Aorta (tissue), 5 donors: ENCODE measurements at regions not wholly inside any gene's neighbourhood (a gene's known extent, or its start where the extent isn't known, plus 50 kb on each side); places are given as distances from the start of the nearest gene placed in this dataset.

Experiments
- ATAC-seq: fragments of 200-7000 bp; cut with Tn5 transposase; one replicate; pipeline ENCODE4 v1.9.1; 2022; ENCODE audit warnings: moderate library complexity; ENCODE audit not compliant: low FRiP score
- DNase-seq, 2 donors: peaks; one replicate each; pipeline ENCODE4 v3.0.0-alpha.2; 2020
- H3K27ac ChIP-seq, 2 donors: one replicate each; pipeline ENCODE4 v1.5.1; 2013; ENCODE audit warnings: low read length in 2 of 2, mild to moderate bottlenecking in 2 of 2, moderate library complexity in 2 of 2, control low read depth in 1 of 2, inconsistent platforms in 1 of 2, low read depth in 1 of 2
- H3K27me3 ChIP-seq, 2 donors: one replicate each; pipeline ENCODE4 v1.6.1; 2013; ENCODE audit warnings: control low read depth in 1 of 2, low read length in 1 of 2, mild to moderate bottlenecking in 1 of 2, moderate library complexity in 1 of 2; ENCODE audit not compliant: insufficient read depth in 2 of 2, control insufficient read depth in 1 of 2
- H3K36me3 ChIP-seq, 2 donors: one replicate each; pipeline ENCODE4 v1.6.1; 2013; ENCODE audit warnings: control low read depth in 1 of 2, low read length in 1 of 2, mild to moderate bottlenecking in 1 of 2; ENCODE audit not compliant: insufficient read depth in 2 of 2, control insufficient read depth in 1 of 2
- H3K4me1 ChIP-seq, 2 donors: one replicate each; pipeline ENCODE4 v1.6.1; 2013; ENCODE audit warnings: low read length in 2 of 2, control low read depth in 1 of 2, mild to moderate bottlenecking in 1 of 2, moderate library complexity in 1 of 2; ENCODE audit not compliant: insufficient read depth in 2 of 2, control insufficient read depth in 1 of 2
- H3K4me3 ChIP-seq, 2 donors: one replicate each; pipeline ENCODE4 v1.5.1; 2013; ENCODE audit warnings: low read length in 2 of 2, control low read depth in 1 of 2, mild to moderate bottlenecking in 1 of 2
- H3K9me3 ChIP-seq: one replicate; pipeline ENCODE4 v1.6.1; 2013; ENCODE audit warnings: mild to moderate bottlenecking, low read length; ENCODE audit not compliant: control insufficient read depth
- WGBS, 2 donors: extraction: QIAGEN DNeasy Blood & Tissue Kit; methylation state at CpG; one replicate each; pipeline ENCODE4 v1.1.7; 2013; 5-methylcytosine and 5-hydroxymethylcytosine counted together
- intact Hi-C, 2 donors: fragments of 100-400 bp; cut with DNase I; formaldehyde crosslinking; loops; one replicate each; pipeline versions ENCODE4 v1.14.2 to v1.15.0; 2022
- donor health status: healthy with polysubstance abuse.
- donor health status: Bipolar disorder and iron deficiency.
- donor health status: DM: no; HTN: no; CAD: no.
- donor health status: DM: no; HTN: no; CAD: no.
- donor health status: DM: yes; HTN: yes; CAD: no.

GRCh38 chr10:4255751-4256150 is 470.7 kb upstream of the KLF6 start:
- Histone ChIP-seq H3K27me3 (no peaks in the 10 kb centered on the region), H3K27ac (no peak overlapping the region), H3K4me1 (peaks cover 0 to 5% of the 10 kb centered on the region in 2 donors), H3K4me3 (no peak overlapping the region), H3K36me3 (no peaks in the 10 kb centered on the region), H3K9me3 (no peaks in the 10 kb centered on the region)
- DNase-seq (no peak), ATAC-seq (no peak)
- intact Hi-C loops = loop anchor here in 1 of 2 donors (10.0 kb wide), 2 partner anchors 89 to 269 kb away; no protein-coding TSS in a partner anchor
- 88 to 89% methylated on average over 3 of the region's 3 CpGs for WGBS, 2 donors

GRCh38 chr10:4254101-4254994 is 469.3 kb upstream of the KLF6 start:
- H3K4me1 ChIP-seq = peaks cover 0 to 2% of the 10 kb centered on the region in 2 donors
- no peak overlapping the region for H3K4me3 ChIP-seq
- WGBS, 2 donors = 77 to 78% methylated on average over 11 of the region's 11 CpGs
- no peaks in the 10 kb centered on the region for H3K36me3 ChIP-seq
- no peak for ATAC-seq
- H3K27me3 ChIP-seq = no peaks in the 10 kb centered on the region
- intact Hi-C loops = loop anchor here in 1 of 2 donors (10.0 kb wide), 2 partner anchors 90 to 270 kb away; no protein-coding TSS in a partner anchor
- H3K9me3 ChIP-seq = no peaks in the 10 kb centered on the region
- DNase-seq = no peak
- H3K27ac ChIP-seq = no peak overlapping the region

- intact Hi-C loops = loop anchor here in 1 of 2 donors (10.0 kb wide), 2 partner anchors 92 to 272 kb away; no protein-coding TSS in a partner anchor
- 51 to 56% methylated on average over 2 of the region's 2 CpGs for WGBS, 2 donors
- Histone ChIP-seq H3K4me1 (peaks cover 0 to 2% of the 10 kb centered on the region in 2 donors), H3K36me3 (no peaks in the 10 kb centered on the region), H3K27me3 (no peaks in the 10 kb centered on the region), H3K4me3 (no peak overlapping the region), H3K27ac (no peak overlapping the region), H3K9me3 (no peaks in the 10 kb centered on the region)
- no peak for DNase-seq
- ATAC-seq = no peak
These were observed 467.7 kb upstream of the KLF6 start for GRCh38 chr10:4252701-4253100.

GRCh38 chr10:4250587-4250887 is 465.5 kb upstream of the KLF6 start:
- ATAC-seq (no peak), DNase-seq (no peak)
- Histone ChIP-seq H3K36me3 (no peaks in the 10 kb centered on the region), H3K4me3 (no peak overlapping the region), H3K9me3 (no peaks in the 10 kb centered on the region), H3K27ac (peak overlapping the region in 1 of 2 donors; percentile 22), H3K27me3 (no peaks in the 10 kb centered on the region), H3K4me1 (peaks cover 0 to 4% of the 10 kb centered on the region in 2 donors)
- intact Hi-C loops = loop anchor here in 1 of 2 donors (10.0 kb wide), 2 partner anchors 94 to 274 kb away; no protein-coding TSS in a partner anchor
- 94 to 97% methylated on average over 2 of the region's 2 CpGs for WGBS, 2 donors

GRCh38 chr10:4249841-4250586 is 465.0 kb upstream of the KLF6 start:
- intact Hi-C loops = loop anchor here (10.0 kb wide), 3 partner anchors 95 to 1055 kb away; no protein-coding TSS in a partner anchor

GRCh38 chr10:4247379-4247778 is 462.4 kb upstream of the KLF6 start:
- peaks cover 0 to 4% of the 10 kb centered on the region in 2 donors for H3K4me1 ChIP-seq
- ATAC-seq (no peak), DNase-seq (no peak)
- H3K27me3 ChIP-seq = no peaks in the 10 kb centered on the region
- intact Hi-C loops = loop anchor here in 1 of 2 donors (10.0 kb wide), 1 partner anchor 1053 kb away; no protein-coding TSS in a partner anchor
- H3K4me3 ChIP-seq = no peak overlapping the region
- WGBS, 2 donors = 61 to 66% methylated on average over 5 of the region's 5 CpGs
- no peaks in the 10 kb centered on the region for H3K9me3 ChIP-seq
- H3K36me3 ChIP-seq = no peaks in the 10 kb centered on the region
- H3K27ac ChIP-seq = peak overlapping the region; percentile 79 to 87

More at GRCh38 chr10:4249841-4250586, 465.0 kb upstream of the KLF6 start:
- ATAC-seq = no peak
- no peak for DNase-seq
- Histone ChIP-seq H3K27ac (peak overlapping the region; percentile 22 to 42), H3K27me3 (no peaks in the 10 kb centered on the region), H3K4me3 (no peak overlapping the region), H3K36me3 (no peaks in the 10 kb centered on the region), H3K9me3 (no peaks in the 10 kb centered on the region), H3K4me1 (peaks cover 0 to 4% of the 10 kb centered on the region in 2 donors)
- 58 to 60% methylated on average over 4 of the region's 4 CpGs for WGBS, 2 donors

GRCh38 chr10:4246881-4247358 is 461.9 kb upstream of the KLF6 start:
- H3K4me3 ChIP-seq = no peak overlapping the region
- intact Hi-C loops = loop anchor here in 1 of 2 donors (10.0 kb wide), 1 partner anchor 1052 kb away; no protein-coding TSS in a partner anchor
- WGBS, 2 donors = 7 to 11% methylated on average over 4 of the region's 4 CpGs

GRCh38 chr10:4243651-4244050 is 458.6 kb upstream of the KLF6 start:
- Histone ChIP-seq H3K27me3 (no peaks in the 10 kb centered on the region), H3K27ac (peak overlapping the region in 1 of 2 donors; percentile 99), H3K9me3 (no peaks in the 10 kb centered on the region), H3K36me3 (no peaks in the 10 kb centered on the region), H3K4me1 (peaks cover 0 to 6% of the 10 kb centered on the region in 2 donors), H3K4me3 (peak overlapping the region; percentile 67 to 90)
- WGBS, 2 donors = 2 to 3% methylated on average over 1 of the region's 1 CpG
- peak; percentile 86 for ATAC-seq
- no peak for DNase-seq
- intact Hi-C loops = loop anchor here (2.0 to 10.0 kb wide), 10 partner anchors 39 to 1049 kb away; partner anchors contain the start of gene KLF6 (in 1 of the 2)

More at GRCh38 chr10:4246881-4247358, 461.9 kb upstream of the KLF6 start:
- Histone ChIP-seq H3K27me3 (no peaks in the 10 kb centered on the region), H3K9me3 (no peaks in the 10 kb centered on the region), H3K4me1 (peaks cover 0 to 4% of the 10 kb centered on the region in 2 donors), H3K36me3 (no peaks in the 10 kb centered on the region), H3K27ac (peak overlapping the region; percentile 79 to 87)
- no peak for ATAC-seq
- DNase-seq = no peak
